Endothelial cell (in vitro differentiated cells): ENCODE measurements at regions not wholly inside any gene's neighbourhood (a gene's known extent, or its start where the extent isn't known, plus 50 kb on each side); places are given as distances from the start of the nearest gene placed in this dataset.

ENCODE experiments used
- DNase-seq: peaks from one replicate; pipeline ENCODE4 v3.0.0; 2021; ENCODE audit warnings: low spot score
- H3K27ac Mint-ChIP-seq: one replicate; pipeline ENCODE4 v1.8.0; 2021; ENCODE audit warnings: mixed read lengths, inconsistent platforms; ENCODE audit not compliant: unreplicated experiment
- H3K27me3 Mint-ChIP-seq: one replicate; pipeline ENCODE4 v1.8.0; 2021; ENCODE audit warnings: mild to moderate bottlenecking, moderate library complexity, mixed read lengths, inconsistent platforms; ENCODE audit not compliant: unreplicated experiment
- H3K36me3 Mint-ChIP-seq: one replicate; pipeline ENCODE4 v1.8.0; 2021; ENCODE audit warnings: mild to moderate bottlenecking, low read depth, mixed read lengths, inconsistent platforms; ENCODE audit not compliant: unreplicated experiment
- H3K4me1 Mint-ChIP-seq: one replicate; pipeline ENCODE4 v1.8.0; 2021; ENCODE audit warnings: mild to moderate bottlenecking, mixed read lengths, inconsistent platforms; ENCODE audit not compliant: unreplicated experiment
- H3K4me3 Mint-ChIP-seq: one replicate; pipeline ENCODE4 v1.8.0; 2021; ENCODE audit warnings: mild to moderate bottlenecking, mixed read lengths, inconsistent platforms; ENCODE audit not compliant: unreplicated experiment
- H3K9me3 Mint-ChIP-seq: one replicate; pipeline ENCODE4 v1.8.0; 2021; ENCODE audit warnings: mixed read lengths, inconsistent platforms; ENCODE audit not compliant: unreplicated experiment
- CTCF ChIP-seq: fragments of 200-600 bp; sonication (generic); IDR thresholded peaks from one replicate; pipeline ENCODE4 v1.5.0; 2021; ENCODE audit warnings: antibody characterized with exemption; ENCODE audit not compliant: unreplicated experiment

- Mint-ChIP-seq H3K36me3 (no peaks in the 10 kb centered on the region), H3K27me3 (no peaks in the 10 kb centered on the region), H3K9me3 (no peaks in the 10 kb centered on the region), H3K27ac (no peak overlapping the region), H3K4me3 (no peak overlapping the region), H3K4me1 (no peaks in the 10 kb centered on the region)
- TF ChIP-seq CTCF, result no peak
- DNase-seq, result no peak
Observed at GRCh38 chr2:5325523-5325922, 366.7 kb upstream of the SOX11 start.

- Mint-ChIP-seq H3K27me3 (no peaks in the 10 kb centered on the region), H3K27ac (no peak overlapping the region), H3K9me3 (no peaks in the 10 kb centered on the region), H3K4me3 (no peak overlapping the region), H3K36me3 (no peaks in the 10 kb centered on the region), H3K4me1 (no peaks in the 10 kb centered on the region)
- TF ChIP-seq CTCF, result no peak
- DNase-seq, result no peak
Observed at GRCh38 chr2:5328826-5329225, 363.4 kb upstream of the SOX11 start.

GRCh38 chr2:5329763-5330162 lies 362.4 kb upstream of the SOX11 start:
- TF ChIP-seq CTCF, result no peak
- H3K9me3 Mint-ChIP-seq, result no peaks in the 10 kb centered on the region
- H3K27ac Mint-ChIP-seq, result no peak overlapping the region
- H3K4me1 Mint-ChIP-seq, result no peaks in the 10 kb centered on the region
- no peak for DNase-seq
- H3K36me3 Mint-ChIP-seq, result no peaks in the 10 kb centered on the region
- no peak overlapping the region for H3K4me3 Mint-ChIP-seq
- H3K27me3 Mint-ChIP-seq, result no peaks in the 10 kb centered on the region

DNA sequence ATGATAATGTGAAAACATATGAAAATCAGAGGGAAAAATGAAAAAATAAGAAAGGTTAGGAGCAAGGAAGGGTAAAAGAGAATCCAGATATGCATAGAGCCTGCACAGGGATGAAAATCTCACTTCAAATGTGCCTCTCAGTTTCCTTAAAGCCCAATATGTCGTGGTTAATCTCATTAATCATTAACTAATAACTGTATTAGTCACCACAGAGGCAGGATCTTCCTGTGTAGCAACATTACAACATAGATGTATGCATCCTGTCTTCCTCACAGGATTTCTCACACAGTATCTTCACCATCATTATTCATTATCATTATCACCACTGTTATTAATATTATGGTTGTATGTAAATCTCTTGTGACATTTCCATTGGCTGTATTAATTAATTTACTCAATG lies 361.2 kb upstream of the SOX11 start:
- no peaks in the 10 kb centered on the region for H3K4me1 Mint-ChIP-seq
- H3K27ac Mint-ChIP-seq, result no peak overlapping the region
- no peak for TF ChIP-seq CTCF
- no peak overlapping the region for H3K4me3 Mint-ChIP-seq
- no peaks in the 10 kb centered on the region for H3K27me3 Mint-ChIP-seq
- H3K9me3 Mint-ChIP-seq, result no peaks in the 10 kb centered on the region
- no peak for DNase-seq
- no peaks in the 10 kb centered on the region for H3K36me3 Mint-ChIP-seq

GRCh38 chr2:5332925-5333324 lies 359.3 kb upstream of the SOX11 start:
- H3K4me3 Mint-ChIP-seq, result no peak overlapping the region
- DNase-seq, result no peak
- no peaks in the 10 kb centered on the region for H3K4me1 Mint-ChIP-seq
- H3K9me3 Mint-ChIP-seq, result no peaks in the 10 kb centered on the region
- H3K27ac Mint-ChIP-seq, result no peak overlapping the region
- no peak for TF ChIP-seq CTCF
- H3K27me3 Mint-ChIP-seq, result no peaks in the 10 kb centered on the region
- no peaks in the 10 kb centered on the region for H3K36me3 Mint-ChIP-seq
